IPS-15b (cell line): ENCODE measurements at regions not wholly inside any gene's neighbourhood (a gene's known extent, or its start where the extent isn't known, plus 50 kb on each side); places are given as distances from the start of the nearest gene placed in this dataset.
"Not testable (repeated sequence)": the region's sequence is repeated elsewhere in the genome, so short reads cannot be mapped to it uniquely, and the experiment has no call there.

Experiments
- H3K27me3 ChIP-seq: one replicate; pipeline ENCODE4 v1.6.1; 2013; ENCODE audit warnings: low read length; ENCODE audit not compliant: control insufficient read depth, insufficient read depth
- H3K36me3 ChIP-seq: one replicate; pipeline ENCODE4 v1.6.1; 2013; ENCODE audit warnings: low read length; ENCODE audit not compliant: control insufficient read depth, insufficient read depth
- H3K4me1 ChIP-seq: one replicate; pipeline ENCODE4 v1.6.1; 2013; ENCODE audit warnings: mild to moderate bottlenecking, low read length; ENCODE audit not compliant: control insufficient read depth, insufficient read depth
- H3K4me3 ChIP-seq: one replicate; pipeline ENCODE4 v1.5.1; 2013; ENCODE audit warnings: low read depth, low read length
- H3K9ac ChIP-seq: one replicate; pipeline ENCODE4 v1.6.1; 2013; ENCODE audit warnings: low read depth, mild to moderate bottlenecking, low read length
- H3K9me3 ChIP-seq: one replicate; pipeline ENCODE4 v1.6.1; 2013; ENCODE audit warnings: mild to moderate bottlenecking, low read length; ENCODE audit not compliant: control insufficient read depth, insufficient read depth

GRCh38 chr10:20485554-20485953 lies 411.6 kb downstream of the NEBL start:
- Histone ChIP-seq H3K4me3 (no peak overlapping the region), H3K4me1 (no peaks in the 10 kb centered on the region), H3K9ac (no peak overlapping the region), H3K9me3 (no peaks in the 10 kb centered on the region), H3K27me3 (no peaks in the 10 kb centered on the region), H3K36me3 (no peaks in the 10 kb centered on the region)

DNA sequence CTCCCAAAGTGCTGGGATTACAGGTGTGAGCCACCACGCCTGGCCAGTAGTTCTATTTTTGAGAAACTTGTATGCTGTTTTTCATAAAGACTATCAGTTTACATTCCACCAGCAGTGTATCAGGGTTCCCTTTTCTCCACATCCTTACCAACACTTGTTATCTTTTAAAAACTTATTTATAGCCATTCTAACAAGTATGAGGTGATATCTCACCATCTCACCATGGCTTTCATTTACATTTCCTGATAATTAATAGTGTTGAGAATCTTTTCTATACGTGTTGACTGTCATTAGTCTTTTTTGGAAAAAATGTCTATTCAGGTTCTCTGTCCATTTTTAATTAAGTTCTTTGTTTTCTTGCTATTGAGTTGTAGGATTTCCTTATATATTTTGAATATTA lies 416.1 kb downstream of the NEBL start:
- H3K4me1 ChIP-seq = no peaks in the 10 kb centered on the region
- no peak overlapping the region for H3K9ac ChIP-seq
- no peaks in the 10 kb centered on the region for H3K27me3 ChIP-seq
- no peaks in the 10 kb centered on the region for H3K9me3 ChIP-seq
- H3K36me3 ChIP-seq = no peaks in the 10 kb centered on the region
- no peak overlapping the region for H3K4me3 ChIP-seq

DNA sequence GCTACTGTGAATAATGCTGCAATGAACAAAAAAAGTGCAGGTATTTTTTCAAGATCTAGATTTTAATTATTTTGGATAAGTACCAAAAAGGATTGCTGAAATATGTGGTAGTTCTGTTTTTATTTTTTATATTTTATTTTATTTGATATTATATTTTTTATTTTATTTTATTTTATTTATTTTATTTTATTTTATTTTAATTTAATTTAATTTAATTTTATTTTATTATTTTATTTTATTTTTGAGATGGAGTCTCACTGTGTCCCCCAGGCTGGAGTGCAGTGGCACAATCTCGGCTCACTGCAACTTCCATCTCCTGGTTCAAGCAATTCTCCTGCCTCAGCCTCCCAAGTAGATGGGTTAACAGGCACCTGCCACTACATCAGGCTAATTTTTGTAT lies 416.5 kb downstream of the NEBL start:
- not testable (repeated sequence) for H3K36me3 ChIP-seq, H3K4me3 ChIP-seq, H3K9me3 ChIP-seq, H3K9ac ChIP-seq, H3K27me3 ChIP-seq, H3K4me1 ChIP-seq

DNA sequence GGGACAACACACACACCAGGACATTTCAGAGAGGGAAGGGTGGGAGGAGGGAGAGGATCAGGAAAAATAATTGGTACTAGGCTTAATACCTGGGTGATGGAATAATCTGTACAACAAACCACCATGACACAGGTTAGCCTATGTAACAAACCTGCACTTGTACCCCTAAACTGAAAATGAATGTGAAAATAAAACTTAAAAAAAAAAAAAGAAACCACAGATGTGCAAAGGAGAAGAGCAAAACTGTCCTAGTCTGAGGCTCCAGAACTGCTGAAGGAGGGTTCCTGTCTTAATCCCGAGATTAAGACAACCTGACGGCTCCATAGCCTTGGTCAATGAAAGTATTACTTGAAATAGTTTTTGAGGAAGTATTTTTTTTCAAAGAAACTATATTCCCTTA lies 423.0 kb downstream of the NEBL start:
- Histone ChIP-seq H3K4me1 (no peaks in the 10 kb centered on the region), H3K9ac (no peak overlapping the region), H3K36me3 (no peaks in the 10 kb centered on the region), H3K9me3 (no peaks in the 10 kb centered on the region), H3K27me3 (no peaks in the 10 kb centered on the region), H3K4me3 (no peak overlapping the region)

GRCh38 chr10:20473023-20473760 lies 423.9 kb downstream of the NEBL start:
- Histone ChIP-seq H3K9ac (no peak overlapping the region), H3K4me1 (no peaks in the 10 kb centered on the region), H3K4me3 (no peak overlapping the region), H3K27me3 (no peaks in the 10 kb centered on the region), H3K9me3 (no peaks in the 10 kb centered on the region), H3K36me3 (no peaks in the 10 kb centered on the region)

DNA sequence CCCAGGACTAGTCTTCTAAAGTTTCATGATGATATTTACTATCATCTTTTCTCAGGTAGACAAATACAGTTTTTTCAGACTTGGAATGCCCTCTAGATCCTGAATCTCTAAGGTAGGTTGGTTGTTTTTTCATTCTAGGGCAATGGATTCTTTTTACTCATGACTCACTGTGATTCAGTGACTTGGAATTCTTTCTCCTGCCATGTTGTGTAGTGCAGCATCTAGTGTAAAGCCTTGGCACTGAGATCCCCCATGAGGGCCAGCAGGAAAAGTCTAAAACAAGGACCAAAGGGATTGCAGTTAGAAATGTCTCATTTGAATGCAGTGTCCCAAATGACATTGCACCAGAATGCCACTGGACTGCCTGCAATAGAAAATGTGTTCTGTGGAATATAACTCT lies 430.4 kb downstream of the NEBL start:
- no peaks in the 10 kb centered on the region for H3K27me3 ChIP-seq
- H3K4me1 ChIP-seq = no peaks in the 10 kb centered on the region
- no peak overlapping the region for H3K4me3 ChIP-seq
- no peaks in the 10 kb centered on the region for H3K36me3 ChIP-seq
- peaks cover 15% of the 10 kb centered on the region for H3K9me3 ChIP-seq
- H3K9ac ChIP-seq = no peak overlapping the region

DNA sequence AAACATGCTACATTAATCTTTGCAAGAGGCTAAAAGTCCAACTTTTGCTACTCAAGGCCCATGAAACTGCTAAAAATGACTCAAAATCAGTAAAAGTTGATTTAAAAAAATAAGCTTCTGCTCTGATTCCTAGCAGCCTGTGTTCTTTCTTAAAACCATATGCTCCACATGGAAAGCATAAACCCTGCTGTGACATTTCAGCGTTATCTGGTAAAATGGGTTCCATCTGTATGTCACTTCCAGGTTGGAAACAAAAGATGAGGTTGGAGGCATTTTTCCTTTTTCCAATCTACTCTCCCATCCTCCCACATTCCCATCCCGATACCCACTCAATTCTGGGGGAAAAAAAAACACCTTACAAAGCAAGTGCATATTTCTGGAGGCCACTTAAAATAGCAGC lies 439.5 kb downstream of the NEBL start:
- no peaks in the 10 kb centered on the region for H3K27me3 ChIP-seq
- no peaks in the 10 kb centered on the region for H3K9me3 ChIP-seq
- no peak overlapping the region for H3K4me3 ChIP-seq
- H3K4me1 ChIP-seq = no peaks in the 10 kb centered on the region
- H3K36me3 ChIP-seq = no peaks in the 10 kb centered on the region
- H3K9ac ChIP-seq = no peak overlapping the region

DNA sequence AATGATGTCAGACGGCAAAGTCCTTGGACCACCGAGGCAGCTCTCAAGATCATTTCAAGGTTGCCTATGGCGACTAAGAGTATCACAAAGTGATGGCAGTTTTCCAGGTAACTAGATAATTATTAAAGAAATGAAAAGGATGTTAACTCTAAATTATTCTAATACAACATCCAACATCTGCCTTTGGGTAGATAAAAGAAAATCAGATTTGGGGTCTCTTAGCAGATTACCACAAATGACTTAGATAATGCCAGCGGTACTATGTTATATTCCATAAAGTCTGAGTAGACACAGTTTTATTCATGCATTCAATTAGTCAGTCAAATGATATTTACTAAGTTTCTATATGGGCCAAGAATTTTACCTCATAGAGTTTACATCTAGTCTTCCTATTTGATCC lies 441.3 kb downstream of the NEBL start:
- H3K4me3 ChIP-seq = no peak overlapping the region
- no peaks in the 10 kb centered on the region for H3K9me3 ChIP-seq
- no peak overlapping the region for H3K9ac ChIP-seq

DNA sequence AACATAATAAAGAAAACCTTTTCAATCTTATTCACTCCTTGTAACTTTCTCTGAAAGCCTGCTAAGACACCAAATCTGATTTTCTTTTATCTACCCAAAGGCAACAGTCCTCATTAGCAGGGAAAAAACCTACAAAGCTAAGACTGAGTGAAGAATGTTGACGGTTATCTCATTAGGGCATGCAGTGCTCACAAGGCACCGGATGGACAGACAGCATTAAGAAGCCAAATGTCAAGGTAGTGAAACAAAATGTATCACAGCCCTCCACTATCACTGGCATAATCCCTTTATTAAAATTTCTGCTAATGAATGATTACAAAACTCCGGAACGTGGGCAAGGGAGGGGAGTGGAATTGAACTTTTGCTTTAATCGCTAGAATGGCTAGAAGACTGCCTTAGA lies 442.8 kb downstream of the NEBL start:
- H3K4me3 ChIP-seq = no peak overlapping the region
- H3K27me3 ChIP-seq = no peaks in the 10 kb centered on the region
- H3K9ac ChIP-seq = no peak overlapping the region
- H3K36me3 ChIP-seq = no peaks in the 10 kb centered on the region
- no peaks in the 10 kb centered on the region for H3K9me3 ChIP-seq
- no peaks in the 10 kb centered on the region for H3K4me1 ChIP-seq

More for the DNA sequence above, 441.3 kb downstream of the NEBL start:
- no peaks in the 10 kb centered on the region for H3K36me3 ChIP-seq
- no peaks in the 10 kb centered on the region for H3K4me1 ChIP-seq
- no peaks in the 10 kb centered on the region for H3K27me3 ChIP-seq

DNA sequence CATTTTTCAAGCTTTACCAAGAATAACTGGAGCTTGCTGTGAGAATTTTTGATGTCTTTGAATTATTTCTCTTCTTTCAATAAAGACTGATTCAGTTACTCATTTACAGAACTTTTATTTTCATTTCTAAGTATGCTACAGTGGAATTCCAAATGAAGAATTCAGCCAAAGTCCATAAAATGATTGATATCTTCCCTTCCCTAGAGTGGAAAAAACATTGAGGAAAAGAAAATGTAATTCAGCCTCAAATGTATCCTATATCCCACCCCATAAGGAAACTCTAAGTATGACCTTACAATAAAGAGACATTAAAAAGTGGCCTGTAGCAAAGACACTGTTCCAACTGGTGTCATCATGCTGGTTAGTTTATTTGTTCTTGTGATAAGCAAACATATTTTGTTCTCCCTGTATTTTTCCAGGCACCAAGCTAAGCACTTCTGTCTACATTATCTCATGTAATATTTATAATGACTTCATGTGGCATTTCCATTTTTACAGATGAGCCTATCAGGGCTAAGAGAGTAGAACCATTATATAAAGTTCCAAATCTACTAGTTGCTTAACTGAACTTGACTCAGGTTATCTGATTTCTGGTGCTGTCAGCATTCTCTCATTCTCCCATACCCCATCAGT lies 450.4 kb downstream of the NEBL start:
- Histone ChIP-seq H3K9me3 (no peaks in the 10 kb centered on the region), H3K9ac (no peak overlapping the region), H3K4me1 (no peaks in the 10 kb centered on the region), H3K36me3 (no peaks in the 10 kb centered on the region), H3K27me3 (no peaks in the 10 kb centered on the region), H3K4me3 (no peak overlapping the region)

- no peaks in the 10 kb centered on the region for H3K27me3 ChIP-seq
- no peaks in the 10 kb centered on the region for H3K9me3 ChIP-seq
- no peaks in the 10 kb centered on the region for H3K36me3 ChIP-seq
- H3K4me1 ChIP-seq = no peaks in the 10 kb centered on the region
- H3K4me3 ChIP-seq = no peak overlapping the region
- no peak overlapping the region for H3K9ac ChIP-seq
These were observed 454.0 kb downstream of the NEBL start for GRCh38 chr10:20443094-20443493.

DNA sequence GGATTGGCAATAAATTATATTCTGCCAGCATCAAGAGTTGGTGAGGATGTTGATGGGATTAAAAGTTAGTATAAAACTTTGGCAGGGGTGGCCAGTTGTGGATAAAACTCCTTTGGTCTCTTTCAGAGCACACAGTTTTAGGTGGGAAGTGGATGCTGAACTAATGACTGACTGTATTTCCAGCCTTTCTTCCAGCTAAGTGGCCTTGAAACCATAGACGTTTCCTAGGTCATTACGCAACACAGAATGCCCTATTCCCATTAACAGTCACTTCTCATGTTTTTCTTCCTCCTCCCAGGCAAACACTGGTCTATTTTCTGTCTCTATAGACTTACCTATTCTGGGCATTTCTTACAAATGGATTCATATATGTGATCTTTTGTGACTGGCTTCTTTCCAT lies 467.4 kb downstream of the NEBL start:
- Histone ChIP-seq H3K4me3 (no peak overlapping the region), H3K4me1 (no peaks in the 10 kb centered on the region), H3K27me3 (no peaks in the 10 kb centered on the region), H3K9ac (no peak overlapping the region), H3K9me3 (peaks cover 6% of the 10 kb centered on the region), H3K36me3 (no peaks in the 10 kb centered on the region)
